ENCODE measurements at regions not wholly inside any gene's neighbourhood (a gene's known extent, or its start where the extent isn't known, plus 50 kb on each side); places are given as distances from the start of the nearest gene placed in this dataset.

DNA sequence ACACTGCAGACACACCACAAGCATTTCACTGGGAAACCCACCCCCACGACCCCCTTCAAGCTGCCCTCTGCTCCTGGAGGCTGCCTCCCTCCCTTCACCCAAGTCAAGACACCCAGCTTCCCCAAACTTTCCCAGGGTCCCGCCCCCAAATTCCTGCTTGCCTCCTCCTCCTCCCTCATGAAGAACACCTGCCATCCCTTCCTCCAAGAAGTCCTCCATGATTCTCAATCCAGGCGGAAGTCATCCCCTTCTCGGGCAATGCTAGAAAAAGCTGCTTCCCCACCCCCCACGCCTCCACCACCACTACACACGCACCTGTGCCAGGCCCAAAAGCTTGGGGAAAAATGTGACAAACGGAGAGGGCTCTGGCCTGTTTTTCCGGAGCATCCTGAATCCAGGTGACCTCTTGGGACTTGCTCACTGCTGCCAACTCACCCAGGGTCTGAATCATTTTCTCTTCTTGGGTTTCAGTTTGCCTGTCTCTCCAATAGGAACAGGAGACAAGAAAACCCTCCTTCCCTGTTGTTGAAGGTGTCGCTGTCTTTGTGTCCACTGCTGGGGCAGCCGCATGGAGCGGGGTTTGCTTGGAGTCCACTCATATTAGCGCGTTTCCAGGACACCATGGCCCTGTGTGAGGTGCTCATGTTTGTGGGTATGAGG, 101.0 kb upstream of the CASZ1 start:
- Histone ChIP-seq H3K4me3 (ENCODE audit: low read depth, low read length) (no peak overlapping the region), H3K27me3 (ENCODE audit: control insufficient read depth, insufficient read depth, low read length) (peaks cover 1% of the 10 kb centered on the region; the same call in 1 of the 2 replicates), H3K36me3 (ENCODE audit: control insufficient read depth, insufficient read depth, low read length) (no peaks in the 10 kb centered on the region)
- CTCF ChIA-PET = interaction anchor here (1.2 kb wide), 1 partner anchor 19 kb away, joined by 3 read pairs; no protein-coding TSS in a partner anchor
- POLR2A ChIA-PET = no interaction called here
- TF ChIP-seq, protein P1, sequence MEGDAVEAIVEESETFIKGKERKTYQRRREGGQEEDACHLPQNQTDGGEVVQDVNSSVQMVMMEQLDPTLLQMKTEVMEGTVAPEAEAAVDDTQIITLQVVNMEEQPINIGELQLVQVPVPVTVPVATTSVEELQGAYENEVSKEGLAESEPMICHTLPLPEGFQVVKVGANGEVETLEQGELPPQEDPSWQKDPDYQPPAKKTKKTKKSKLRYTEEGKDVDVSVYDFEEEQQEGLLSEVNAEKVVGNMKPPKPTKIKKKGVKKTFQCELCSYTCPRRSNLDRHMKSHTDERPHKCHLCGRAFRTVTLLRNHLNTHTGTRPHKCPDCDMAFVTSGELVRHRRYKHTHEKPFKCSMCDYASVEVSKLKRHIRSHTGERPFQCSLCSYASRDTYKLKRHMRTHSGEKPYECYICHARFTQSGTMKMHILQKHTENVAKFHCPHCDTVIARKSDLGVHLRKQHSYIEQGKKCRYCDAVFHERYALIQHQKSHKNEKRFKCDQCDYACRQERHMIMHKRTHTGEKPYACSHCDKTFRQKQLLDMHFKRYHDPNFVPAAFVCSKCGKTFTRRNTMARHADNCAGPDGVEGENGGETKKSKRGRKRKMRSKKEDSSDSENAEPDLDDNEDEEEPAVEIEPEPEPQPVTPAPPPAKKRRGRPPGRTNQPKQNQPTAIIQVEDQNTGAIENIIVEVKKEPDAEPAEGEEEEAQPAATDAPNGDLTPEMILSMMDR (IDR thresholded peaks at IDR 0.05; ENCODE audit: insufficient read depth, low read depth, low read length) = no peak
- DNase-seq (ENCODE audit: low read depth) = no peak

DNA sequence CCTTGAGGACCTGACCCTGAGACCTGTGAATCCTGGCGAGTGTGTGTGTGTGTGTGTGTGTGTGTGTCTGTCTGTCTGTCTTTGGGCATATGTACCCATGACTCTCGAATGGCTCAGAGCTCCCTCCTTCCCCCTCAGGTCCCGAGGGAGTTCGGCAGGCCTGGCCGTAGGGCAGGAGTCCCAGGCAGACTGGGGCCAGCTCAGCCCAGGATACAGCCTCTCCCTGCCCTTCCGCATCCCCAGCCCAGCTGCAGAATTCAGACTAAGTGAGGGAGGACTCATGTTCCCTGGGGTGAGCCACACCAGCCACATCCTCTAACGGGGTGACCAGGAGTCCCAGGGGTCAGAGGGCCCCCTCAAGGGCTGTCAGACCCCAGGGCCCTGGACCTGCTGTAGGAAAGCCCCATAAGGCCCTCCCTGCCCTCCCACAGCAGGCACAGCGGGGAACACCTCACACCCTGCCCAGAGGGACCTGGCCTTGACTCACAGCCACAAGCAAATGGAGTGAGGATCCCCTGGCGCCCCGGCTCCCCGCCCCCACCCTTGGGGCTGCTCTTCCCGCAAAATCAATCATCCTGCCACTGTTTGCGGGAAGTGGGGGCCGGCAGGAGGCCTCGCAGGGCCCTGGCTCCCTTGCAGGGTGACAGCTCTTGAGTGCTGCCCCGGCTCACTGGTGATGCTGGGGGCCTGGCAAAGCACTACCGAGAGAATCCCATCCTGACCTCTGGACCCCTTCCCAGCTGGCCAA, 101.7 kb upstream of the CASZ1 start:
- Histone ChIP-seq H3K4me3 (ENCODE audit: low read depth, low read length) (no peak overlapping the region), H3K27me3 (ENCODE audit: control insufficient read depth, insufficient read depth, low read length) (peaks cover 1% of the 10 kb centered on the region; the same call in 1 of the 2 replicates), H3K36me3 (ENCODE audit: control insufficient read depth, insufficient read depth, low read length) (no peaks in the 10 kb centered on the region)
- DNase-seq (ENCODE audit: low read depth) = no peak
- TF ChIP-seq, protein P1 (IDR thresholded peaks at IDR 0.05; ENCODE audit: insufficient read depth, low read depth, low read length) = no peak
- ChIA-PET POLR2A (no interaction called here), CTCF (interaction anchor here (0.9 to 1.2 kb wide), 2 partner anchors 20 to 391 kb away, joined by 3 to 4 read pairs; no protein-coding TSS in a partner anchor)

DNA sequence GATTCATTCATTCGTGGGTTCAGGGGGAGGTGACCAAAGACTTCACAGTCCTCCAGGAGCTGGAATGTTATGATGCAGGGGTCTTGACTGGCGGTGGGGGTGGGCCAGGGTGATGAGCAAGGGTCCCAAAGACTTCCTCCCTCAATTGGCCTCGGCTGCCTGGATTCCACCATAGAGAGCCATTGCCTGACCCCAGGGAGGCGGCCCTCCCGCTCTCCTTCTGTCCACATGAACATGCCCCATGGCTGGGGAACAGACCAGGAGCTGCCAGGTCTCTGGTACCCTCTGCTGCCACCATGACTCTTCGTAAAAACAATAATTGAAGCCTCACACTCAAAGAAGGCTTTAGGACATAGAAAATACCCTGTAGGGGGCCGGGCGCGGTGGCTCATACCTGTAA, 102.5 kb upstream of the CASZ1 start:
- ChIA-PET POLR2A (no interaction called here), CTCF (interaction anchor here (0.6 to 0.9 kb wide), 2 partner anchors 223 to 391 kb away, joined by 4 to 7 read pairs; no protein-coding TSS in a partner anchor)
- TF ChIP-seq, protein P1 (IDR thresholded peaks at IDR 0.05; ENCODE audit: insufficient read depth, low read depth, low read length) = no peak
- H3K4me3 ChIP-seq (ENCODE audit: low read depth, low read length) = no peak overlapping the region
- DNase-seq (ENCODE audit: low read depth) = no peak
- H3K36me3 ChIP-seq (ENCODE audit: control insufficient read depth, insufficient read depth, low read length) = no peaks in the 10 kb centered on the region
- peaks cover 1% of the 10 kb centered on the region; the same call in 1 of the 2 replicates for H3K27me3 ChIP-seq (ENCODE audit: control insufficient read depth, insufficient read depth, low read length)

DNA sequence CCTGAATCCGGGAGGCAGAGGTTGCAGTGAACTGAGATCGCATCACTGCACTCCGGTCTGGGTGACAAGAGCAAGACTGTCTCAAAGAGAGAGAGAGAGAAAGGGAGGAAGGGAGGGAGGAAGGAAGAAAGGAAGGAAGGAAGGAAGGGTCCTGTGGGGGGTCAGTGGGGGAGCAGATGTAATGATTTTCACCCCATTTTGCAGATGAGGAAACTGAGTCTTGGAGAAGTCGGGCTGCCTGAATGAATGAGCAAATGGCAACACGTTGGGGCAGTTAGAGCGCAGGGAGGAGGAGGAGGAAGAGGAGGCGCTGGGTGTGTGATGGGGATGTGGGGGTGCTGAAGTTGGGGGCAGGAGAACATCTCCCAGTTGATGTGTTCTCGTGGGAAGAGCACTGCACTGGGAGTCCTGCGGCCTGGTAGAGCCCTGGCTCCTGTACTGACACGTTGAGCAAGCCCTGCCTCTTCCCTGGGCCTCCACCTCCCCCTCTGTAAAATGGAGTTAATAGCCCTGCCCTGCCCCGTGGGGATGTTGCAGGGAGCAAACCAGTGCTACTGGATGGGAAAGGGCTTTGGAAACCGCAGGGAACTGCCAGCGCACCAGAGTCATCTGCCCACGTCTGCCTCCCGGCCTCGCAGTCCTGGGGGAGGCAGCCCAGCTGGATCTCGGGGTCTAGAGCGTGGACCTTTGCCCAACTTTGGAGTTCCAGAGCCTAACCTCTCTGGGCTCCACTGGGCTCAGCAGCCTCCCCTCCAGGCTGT, 103.2 kb upstream of the CASZ1 start:
- no peaks in the 10 kb centered on the region for H3K36me3 ChIP-seq (ENCODE audit: control insufficient read depth, insufficient read depth, low read length)
- TF ChIP-seq, protein P1 (IDR thresholded peaks at IDR 0.05; ENCODE audit: insufficient read depth, low read depth, low read length) = no peak
- ChIA-PET POLR2A (no interaction called here), CTCF (interaction anchor here (1.2 kb wide), 1 partner anchor 14 kb away, joined by 3 read pairs; no protein-coding TSS in a partner anchor)
- peaks cover 1% of the 10 kb centered on the region; the same call in 1 of the 2 replicates for H3K27me3 ChIP-seq (ENCODE audit: control insufficient read depth, insufficient read depth, low read length)
- no peak for DNase-seq (ENCODE audit: low read depth)
- no peak overlapping the region for H3K4me3 ChIP-seq (ENCODE audit: low read depth, low read length)

Data from BJ (cell line).